NCI-H2227 treated with DMSO at 0.1 percent for 48 hours (cell line): ENCODE measurements at regions not wholly inside any gene's neighbourhood (a gene's known extent, or its start where the extent isn't known, plus 50 kb on each side); places are given as distances from the start of the nearest gene placed in this dataset.

ENCODE experiments used
- DNase-seq: peaks from one replicate; lab custom pipeline; 2025; lab: John Stamatoyannopoulos, UW

DNA sequence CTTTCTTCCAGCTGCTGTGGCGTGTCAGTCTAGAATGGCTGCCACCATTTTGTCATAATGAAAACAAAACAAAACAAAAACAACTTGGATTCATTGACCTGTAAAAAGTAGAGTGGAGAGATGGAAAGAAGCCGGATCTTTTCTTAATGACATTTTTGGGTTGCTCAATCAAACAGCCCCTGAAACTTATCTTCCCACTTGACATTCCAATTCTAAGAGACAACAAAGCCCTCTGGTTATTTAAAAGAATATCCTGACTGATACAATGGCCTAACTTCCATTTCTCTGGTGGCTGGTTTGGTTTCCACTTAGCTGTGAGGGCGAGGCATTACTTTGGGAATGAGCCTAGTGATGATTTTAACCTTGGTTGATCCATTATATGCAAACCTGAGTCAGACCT is 123.7 kb downstream of the AQP4 start:
- DNase-seq = no peak

- DNase-seq = no peak
Observed at GRCh38 chr18:26741048-26741447, 124.5 kb downstream of the AQP4 start.

DNA sequence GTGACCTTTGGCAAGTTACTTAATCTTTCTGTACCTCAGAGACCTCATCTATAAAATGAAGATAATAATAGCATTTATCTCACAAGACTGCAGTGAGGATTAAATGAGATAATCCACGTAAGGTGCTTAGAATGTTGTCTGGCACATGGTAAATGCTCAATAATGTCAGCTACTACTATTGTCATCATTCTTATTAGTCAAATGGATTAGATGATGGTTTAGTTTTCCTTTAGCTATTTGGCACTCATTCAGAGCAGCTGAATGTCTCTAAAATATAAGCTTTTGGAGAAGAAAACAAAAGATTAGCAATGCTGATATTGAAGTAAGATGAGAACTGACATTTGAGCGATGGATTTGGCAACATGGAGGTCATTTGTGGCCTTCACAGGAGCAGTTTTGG is 125.1 kb downstream of the AQP4 start:
- DNase-seq = no peak

DNA sequence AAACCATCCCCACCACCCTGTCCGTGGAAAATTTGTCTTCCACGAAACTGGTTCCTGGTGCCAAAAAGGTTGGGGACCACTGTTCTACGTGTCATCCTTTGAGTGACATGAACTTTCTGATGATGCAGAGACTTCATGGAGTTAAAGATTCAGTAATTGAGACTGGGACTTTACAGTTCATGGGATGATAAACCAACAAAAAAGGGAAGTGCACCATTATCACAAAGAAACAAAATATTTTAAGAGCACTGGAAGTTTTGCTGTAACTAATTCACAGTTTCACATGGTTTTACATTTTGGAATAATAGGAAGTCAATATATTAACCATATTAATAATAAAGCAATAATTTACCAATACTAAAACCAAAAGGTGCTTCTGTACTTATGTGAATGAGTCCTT is 126.8 kb downstream of the AQP4 start:
- no peak for DNase-seq

DNA sequence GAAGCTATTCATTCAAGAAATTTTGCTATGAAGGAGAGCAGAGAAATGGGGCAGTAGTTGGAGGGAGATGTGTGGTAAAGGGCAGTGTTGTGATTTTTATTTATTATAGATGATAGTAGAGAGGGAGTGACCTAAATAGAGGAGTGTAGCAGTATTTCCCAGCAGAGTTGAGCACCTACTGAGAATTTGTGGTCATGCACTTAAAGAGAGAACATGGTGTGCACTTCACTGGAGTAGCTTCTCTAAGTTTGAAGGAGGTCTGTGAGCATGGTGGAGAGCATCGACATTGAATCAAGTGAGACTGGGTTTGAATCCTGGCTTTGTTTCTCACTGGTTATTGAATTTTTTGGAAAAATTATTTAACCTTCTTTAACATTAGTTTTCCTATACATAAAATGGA is 129.2 kb downstream of the AQP4 start:
- no peak for DNase-seq

DNA sequence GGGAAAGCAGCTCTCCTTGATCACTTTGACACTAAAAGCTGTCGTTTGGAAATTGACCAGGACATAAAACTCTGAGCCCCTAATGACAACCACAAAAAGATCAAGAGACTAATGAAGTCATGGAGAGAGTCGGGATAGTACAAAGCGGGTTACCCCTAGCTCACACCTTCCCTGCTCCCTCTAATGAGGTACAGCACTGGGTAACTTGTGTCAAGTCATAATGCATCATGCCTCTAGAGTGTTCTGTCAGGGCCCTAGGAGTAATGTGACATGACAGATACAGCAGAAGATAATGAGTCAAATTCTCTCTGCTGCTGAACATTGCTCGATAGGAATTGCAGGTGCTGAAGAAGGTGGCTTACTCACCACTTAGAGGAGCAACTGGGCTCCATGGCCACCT is 130.7 kb downstream of the AQP4 start:
- no peak for DNase-seq

GRCh38 chr18:26729449-26729848 is 136.1 kb downstream of the AQP4 start:
- DNase-seq = no peak

GRCh38 chr18:26729008-26729407 is 136.5 kb downstream of the AQP4 start:
- no peak for DNase-seq

DNA sequence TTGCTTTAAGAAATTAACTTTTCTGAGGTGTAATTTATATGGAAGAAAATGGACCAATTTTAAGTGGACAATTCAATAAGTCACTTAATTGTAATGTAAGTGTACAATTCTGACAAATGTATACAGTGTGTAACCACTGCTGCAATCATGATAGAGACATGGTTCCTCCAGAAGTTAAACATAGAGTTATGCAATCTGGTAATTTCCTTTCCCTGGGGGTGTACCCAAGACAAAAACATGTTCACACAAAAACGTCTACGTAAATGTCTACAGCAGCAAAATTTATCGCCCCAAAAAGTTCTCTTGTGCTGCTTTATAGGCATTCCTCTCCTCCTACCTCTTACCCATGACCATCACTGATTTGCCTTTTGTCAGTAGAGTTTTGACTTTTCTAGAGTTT is 141.5 kb downstream of the AQP4 start:
- no peak for DNase-seq

DNA sequence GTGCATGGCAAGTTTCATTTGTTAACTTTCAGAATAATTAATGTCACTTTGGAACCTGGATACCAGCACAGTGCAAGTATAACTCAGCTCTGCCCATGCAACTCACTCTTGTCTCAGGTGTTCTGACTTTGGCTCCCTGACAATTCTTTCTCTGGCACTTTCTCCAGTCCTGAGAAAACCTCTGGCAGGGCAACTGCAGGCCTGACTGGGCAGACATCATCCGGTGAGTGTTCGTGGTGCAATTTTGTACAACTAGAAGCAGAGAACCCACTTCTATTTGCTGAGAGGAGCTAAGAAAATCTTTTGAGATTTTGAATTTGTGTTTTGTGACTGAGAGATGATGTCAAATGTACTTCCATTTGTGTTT is 143.0 kb downstream of the AQP4 start:
- no peak for DNase-seq

GRCh38 chr18:26721854-26722564 is 143.5 kb downstream of the AQP4 start:
- DNase-seq = no peak

DNA sequence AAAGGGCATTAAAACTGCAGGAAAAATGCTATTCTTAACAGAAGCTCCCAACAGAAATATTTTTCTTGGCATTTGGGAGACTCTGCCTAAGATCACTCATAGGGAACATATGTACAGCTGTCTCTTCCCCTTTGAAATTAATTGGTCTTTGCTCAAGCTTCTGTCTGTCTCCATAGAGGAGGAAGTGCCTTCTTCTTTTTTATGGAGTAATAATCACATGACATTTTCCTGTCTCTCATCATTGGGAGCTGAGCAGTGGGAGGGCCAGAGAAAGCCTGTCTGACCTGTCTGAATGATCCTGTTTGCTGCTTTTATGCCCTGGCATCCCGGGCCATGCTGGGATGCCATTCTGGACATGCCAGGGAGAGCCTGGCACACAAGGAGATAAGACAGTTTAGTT is 145.6 kb downstream of the AQP4 start:
- DNase-seq = no peak

DNA sequence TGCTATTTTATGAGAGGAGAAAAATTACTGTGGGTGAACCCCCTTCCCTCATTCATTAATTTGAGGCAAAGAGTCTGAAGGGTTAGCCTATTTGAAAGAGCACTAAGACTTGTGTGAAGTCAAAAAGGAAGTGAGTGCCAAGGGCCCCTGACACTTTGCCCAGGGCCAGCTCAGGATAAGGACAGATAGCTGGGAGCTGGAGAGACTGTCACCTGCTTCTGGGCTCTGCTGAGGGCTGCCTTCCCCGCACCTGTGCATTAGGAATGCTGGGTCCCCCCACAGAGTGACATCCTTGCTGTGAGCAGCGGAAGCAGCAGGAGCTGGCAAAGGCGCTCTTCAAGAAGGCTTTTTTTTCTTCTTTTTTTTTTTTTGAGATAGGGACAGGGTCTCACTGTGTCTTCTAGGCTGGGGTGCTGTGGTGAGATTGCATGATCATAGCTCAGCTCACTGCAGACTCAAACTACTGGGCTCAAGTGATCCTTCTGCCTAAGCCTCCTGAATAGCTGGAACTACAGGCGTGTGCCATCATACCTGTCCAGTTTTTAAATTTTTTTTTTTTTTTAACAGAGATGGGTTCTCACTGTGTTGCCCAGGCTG is 148.3 kb downstream of the AQP4 start:
- DNase-seq = no peak

- no peak for DNase-seq
Observed at GRCh38 chr18:26714739-26715138, 150.8 kb downstream of the AQP4 start.

DNA sequence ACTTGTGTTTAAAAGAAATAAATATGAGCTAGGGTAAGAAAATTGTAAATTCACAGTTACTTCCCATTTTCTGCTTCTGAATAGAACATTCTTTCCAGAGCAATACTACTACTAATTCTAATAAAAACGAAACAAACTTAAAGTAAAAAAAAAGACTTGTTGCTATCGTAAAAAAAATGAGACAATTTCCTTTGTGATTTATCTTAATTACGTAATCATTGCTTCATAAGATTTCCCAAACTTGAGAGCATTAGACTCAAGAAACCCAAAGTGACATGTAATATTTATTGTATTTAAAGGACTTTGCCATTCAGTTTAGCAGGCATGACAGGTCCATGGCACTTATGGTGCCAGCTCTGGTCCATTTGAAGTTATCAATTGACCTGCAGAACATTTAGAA is 153.8 kb downstream of the AQP4 start:
- no peak for DNase-seq

GRCh38 chr18:26710470-26711096 is 154.9 kb downstream of the AQP4 start:
- no peak for DNase-seq

GRCh38 chr18:26709897-26710296 is 155.6 kb downstream of the AQP4 start:
- DNase-seq = no peak

DNA sequence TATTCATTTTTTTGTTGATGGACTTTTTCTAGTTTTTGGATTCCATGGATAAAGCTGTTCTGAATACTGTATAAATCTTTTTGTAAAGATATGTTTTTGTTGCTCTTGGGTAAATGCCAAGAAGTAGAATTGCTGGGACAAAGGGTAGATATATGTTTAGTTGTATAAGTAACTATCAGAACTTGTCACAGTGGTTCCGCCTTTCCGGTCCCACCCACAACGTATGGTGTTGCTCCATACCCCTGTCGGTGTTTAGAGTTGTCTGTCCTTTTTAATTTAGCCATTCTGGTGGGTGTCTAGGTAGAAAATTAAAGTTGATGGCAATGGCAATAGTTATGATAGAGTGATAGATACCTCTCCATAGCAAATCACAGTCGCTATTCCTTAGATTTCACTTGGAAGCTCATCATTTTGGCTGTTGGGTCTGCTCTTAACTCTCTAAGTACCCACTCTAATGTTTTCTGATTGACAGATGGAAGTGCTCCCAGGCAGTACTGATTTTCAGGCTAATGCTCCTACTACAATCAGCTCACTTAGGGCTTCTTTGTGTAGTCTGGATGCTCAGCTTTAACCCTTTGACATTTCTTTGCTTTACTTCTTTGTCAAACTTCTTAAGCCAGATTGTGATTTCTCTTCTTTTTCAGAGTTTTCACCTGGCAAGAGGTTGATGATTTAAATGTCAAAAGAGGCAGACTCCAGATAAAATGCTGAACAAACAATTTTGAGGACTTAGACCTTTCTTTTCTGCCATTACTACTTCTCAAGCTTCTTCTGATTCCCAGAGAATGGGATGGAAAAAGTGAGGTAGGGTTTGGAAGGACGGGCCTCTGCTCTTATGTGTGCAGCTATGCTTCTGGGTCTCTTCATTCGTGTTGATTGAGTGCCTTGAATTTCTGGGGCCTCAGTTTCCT is 156.4 kb downstream of the AQP4 start:
- no peak for DNase-seq

DNA sequence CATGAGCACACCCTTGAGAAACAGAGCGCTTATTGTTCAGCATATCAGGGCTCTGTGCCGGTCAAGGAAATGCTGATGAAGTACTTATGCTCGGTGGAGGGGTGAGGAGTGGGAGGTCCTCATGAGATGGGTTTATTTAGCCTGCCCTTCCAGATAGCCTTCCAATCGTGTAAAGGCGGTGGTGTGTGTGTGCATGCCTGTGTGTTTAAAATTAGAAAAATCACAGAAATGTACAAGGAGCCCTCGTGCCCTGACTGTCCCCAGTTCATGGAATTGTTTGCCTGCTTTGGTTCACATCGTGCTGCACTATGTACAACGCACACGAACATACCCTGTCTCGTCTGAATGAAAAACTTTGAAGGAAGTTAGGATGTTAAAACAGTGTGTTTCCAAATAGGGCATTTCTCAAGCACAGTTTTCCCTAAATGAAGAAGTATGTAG is 158.6 kb downstream of the AQP4 start:
- DNase-seq = no peak

- DNase-seq = no peak
Observed at GRCh38 chr18:26705757-26706156, 157.4 kb upstream of the KCTD1 start.

GRCh38 chr18:26703170-26703930 is 155.0 kb upstream of the KCTD1 start:
- no peak for DNase-seq

GRCh38 chr18:26702086-26702485 is 153.7 kb upstream of the KCTD1 start:
- no peak for DNase-seq
